HEK293T (cell line): ENCODE measurements at regions not wholly inside any gene's neighbourhood (a gene's known extent, or its start where the extent isn't known, plus 50 kb on each side); places are given as distances from the start of the nearest gene placed in this dataset.

Source experiments
- CTCF ChIA-PET: fragments of 350-600 bp; formaldehyde crosslinking; extraction: SDS; loops from one replicate; lab custom pipeline; 2021; ENCODE audit warnings: antibody characterized with exemption, inconsistent platforms; lab: Yijun Ruan, JAX
- POLR2A ChIA-PET: fragments of 350-600 bp; formaldehyde crosslinking; extraction: SDS; loops from one replicate; lab custom pipeline; 2020; ENCODE audit warnings: antibody characterized with exemption, inconsistent platforms; lab: Yijun Ruan, JAX
- DNase-seq: peaks from one replicate; pipeline ENCODE4 v3.0.0; 2012; ENCODE audit warnings: mixed read lengths; ENCODE audit errors: extremely low spot score
- ARNT ChIP-seq: fragments of 450-650 bp; IDR thresholded peaks from 2 replicates; pipeline ENCODE4 v1.6.1; 2017; ENCODE audit warnings: mild to moderate bottlenecking
- BHLHE40 ChIP-seq: fragments of 450-650 bp; IDR thresholded peaks from 2 replicates; pipeline ENCODE4 v1.6.1; 2016; ENCODE audit warnings: mild to moderate bottlenecking, moderate library complexity, borderline replicate concordance
- CTBP1 ChIP-seq: fragments of 450-650 bp; IDR thresholded peaks from 2 replicates; pipeline ENCODE4 v1.6.1; 2016; ENCODE audit warnings: borderline replicate concordance
- ELF4 ChIP-seq: fragments of 450-650 bp; IDR thresholded peaks from 2 replicates; pipeline ENCODE4 v1.6.1; 2017; ENCODE audit warnings: antibody characterized with exemption
- FOXA1 ChIP-seq: fragments of 450-650 bp; IDR thresholded peaks from 2 replicates; pipeline ENCODE4 v1.6.1; 2016; ENCODE audit warnings: mild to moderate bottlenecking
- FOXK2 ChIP-seq: fragments of 450-650 bp; IDR thresholded peaks from 2 replicates; pipeline ENCODE4 v1.6.1; 2016; ENCODE audit warnings: mild to moderate bottlenecking
- FOXM1 ChIP-seq: fragments of 450-650 bp; IDR thresholded peaks from 2 replicates; pipeline ENCODE4 v1.6.1; 2017; ENCODE audit warnings: mild to moderate bottlenecking, borderline replicate concordance
- HDGF ChIP-seq: fragments of 450-650 bp; IDR thresholded peaks from 2 replicates; pipeline ENCODE4 v1.6.1; 2017; ENCODE audit warnings: antibody characterized with exemption, borderline replicate concordance
- L3MBTL2 ChIP-seq: fragments of 450-650 bp; conservative IDR thresholded peaks from 2 replicates; pipeline ENCODE4 v1.6.1; 2016; ENCODE audit warnings: mild to moderate bottlenecking
- LEF1 ChIP-seq: fragments of 450-650 bp; IDR thresholded peaks from 2 replicates; pipeline ENCODE4 v1.6.1; 2017; ENCODE audit warnings: mild to moderate bottlenecking, borderline replicate concordance
- NFRKB ChIP-seq: fragments of 450-650 bp; IDR thresholded peaks from 2 replicates; pipeline ENCODE4 v1.6.1; 2016; ENCODE audit warnings: mild to moderate bottlenecking, moderate library complexity
- PKNOX1 ChIP-seq: fragments of 450-650 bp; IDR thresholded peaks from 2 replicates; pipeline ENCODE4 v1.6.1; 2016
- SP1 ChIP-seq: fragments of 450-650 bp; IDR thresholded peaks from 2 replicates; pipeline ENCODE4 v1.6.1; 2017
- SUZ12 ChIP-seq: fragments of 450-650 bp; IDR thresholded peaks from 2 replicates; pipeline ENCODE4 v1.6.1; 2016; ENCODE audit warnings: mild to moderate bottlenecking
- TARDBP ChIP-seq: fragments of 450-650 bp; IDR thresholded peaks from 2 replicates; pipeline ENCODE4 v1.6.1; 2016
- ZNF384 ChIP-seq: fragments of 450-650 bp; IDR thresholded peaks from 2 replicates; pipeline ENCODE4 v1.6.1; 2016

DNA sequence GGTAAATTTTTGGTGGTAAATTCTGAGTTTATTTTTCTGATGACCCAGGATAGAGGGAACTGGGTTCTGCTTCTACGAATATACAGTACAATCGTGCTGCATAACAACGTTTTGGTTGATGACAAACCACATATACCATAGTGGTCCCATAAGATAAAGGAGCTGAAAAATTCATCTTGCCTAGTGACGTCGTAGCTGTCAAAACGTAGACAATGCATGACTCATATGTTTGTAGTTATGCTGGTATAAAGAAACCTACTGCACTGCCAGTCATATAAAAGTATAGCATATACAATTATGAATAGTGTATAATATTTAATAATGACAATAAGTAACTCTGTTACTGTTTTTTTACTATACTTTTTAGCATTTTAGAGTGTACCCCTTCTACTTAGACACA is 244.0 kb downstream of the GAS1 start:
- TF ChIP-seq FOXM1 (no peak), SUZ12 (no peak), SP1 (no peak), L3MBTL2 (no peak), ELF4 (no peak), FOXA1 (no peak), NFRKB (no peak), CTBP1 (no peak), PKNOX1 (no peak), FOXK2 (no peak)
- POLR2A ChIA-PET = no interaction called here

DNA sequence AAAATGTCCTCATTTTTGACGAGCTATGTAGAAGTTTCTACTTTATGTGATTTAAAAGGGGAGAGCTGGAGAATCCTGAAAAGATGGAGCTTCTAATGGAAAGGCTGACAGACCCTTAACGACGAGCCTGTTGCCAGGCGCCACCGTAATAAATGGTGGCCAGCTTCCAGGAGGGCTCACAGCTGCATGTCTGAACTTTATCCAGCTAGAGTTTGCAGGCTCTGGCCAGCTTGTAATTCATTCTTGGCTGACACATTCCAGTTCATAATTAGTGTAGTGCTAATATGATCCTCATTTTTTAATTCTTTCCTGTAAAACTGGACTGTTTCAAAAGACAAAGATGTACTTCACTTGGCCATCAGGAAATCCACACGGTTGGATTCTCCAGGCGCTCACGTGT is 246.7 kb downstream of the GAS1 start:
- no peak for DNase-seq
- ChIA-PET POLR2A (no interaction called here), CTCF (no interaction called here)
- TF ChIP-seq BHLHE40 (no peak), L3MBTL2 (no peak), FOXA1 (no peak), PKNOX1 (no peak), NFRKB (no peak), SP1 (no peak), FOXM1 (no peak), FOXK2 (no peak), LEF1 (no peak), ZNF384 (no peak), SUZ12 (no peak)

More for the DNA sequence above, 244.0 kb downstream of the GAS1 start:
- no peak for DNase-seq
- CTCF ChIA-PET = no interaction called here

- no peak for TF ChIP-seq SP1
- TF ChIP-seq TARDBP = no peak
- TF ChIP-seq LEF1 = no peak
- no peak for TF ChIP-seq HDGF
- TF ChIP-seq NFRKB = no peak
- TF ChIP-seq FOXK2 = no peak
- DNase-seq = no peak
- CTCF ChIA-PET = no interaction called here
- POLR2A ChIA-PET = no interaction called here
Observed at GRCh38 chr9:86697999-86698398, 249.3 kb downstream of the GAS1 start.

DNA sequence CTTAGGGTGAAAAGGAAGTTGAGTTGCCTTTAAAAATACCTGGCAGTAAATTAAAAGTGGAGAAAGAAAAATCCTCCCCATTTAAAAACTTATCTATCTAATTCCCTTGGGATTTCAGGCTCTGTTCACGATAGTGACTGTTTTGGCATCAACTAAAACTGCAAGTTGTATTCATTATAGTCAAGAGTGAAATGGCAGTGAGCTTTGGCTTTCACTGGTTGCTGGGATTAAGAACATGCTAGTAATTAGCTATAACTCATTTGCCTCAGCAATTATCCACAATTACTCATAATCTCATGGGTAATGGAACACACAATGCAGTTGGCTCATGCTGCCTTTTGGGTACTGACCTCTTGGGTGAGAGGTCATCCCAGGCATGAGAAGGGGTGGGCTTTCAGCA is 250.1 kb downstream of the GAS1 start:
- ChIA-PET POLR2A (no interaction called here), CTCF (no interaction called here)
- no peak for TF ChIP-seq CTBP1
- DNase-seq = no peak

GRCh38 chr9:86695910-86696424 is 251.3 kb downstream of the GAS1 start:
- POLR2A ChIA-PET = no interaction called here
- CTCF ChIA-PET = no interaction called here
- TF ChIP-seq ZNF384 (no peak), SUZ12 (no peak), FOXA1 (no peak), CTBP1 (no peak), FOXK2 (no peak), ELF4 (no peak), SP1 (no peak), ARNT (no peak), HDGF (no peak), FOXM1 (no peak), LEF1 (no peak), PKNOX1 (no peak), BHLHE40 (no peak), L3MBTL2 (no peak), TARDBP (no peak)
- no peak for DNase-seq

DNA sequence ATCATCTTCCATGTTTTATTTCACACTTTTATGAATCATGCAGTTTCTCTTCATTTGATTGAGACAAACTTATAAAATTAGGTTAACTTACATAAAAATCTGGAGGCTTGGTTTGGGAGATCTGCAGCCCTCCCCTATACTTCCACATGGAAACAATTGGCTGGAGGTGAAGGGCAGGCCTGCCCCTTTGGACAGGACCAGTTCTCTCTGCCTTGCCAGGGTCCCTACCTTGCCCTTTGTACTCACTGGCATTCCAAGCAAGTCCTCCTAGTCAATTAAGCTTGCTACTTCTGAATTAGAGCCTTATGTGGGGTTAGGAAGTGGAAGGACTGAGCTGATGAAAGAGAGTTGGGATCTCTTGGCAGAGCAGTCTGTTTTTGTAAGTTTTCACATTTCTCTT is 257.3 kb downstream of the GAS1 start:
- no peak for DNase-seq
- TF ChIP-seq ELF4 = no peak
- no peak for TF ChIP-seq SUZ12
- TF ChIP-seq LEF1 = no peak
- TF ChIP-seq ZNF384 = no peak
- TF ChIP-seq ARNT = no peak
- no peak for TF ChIP-seq FOXK2
- TF ChIP-seq L3MBTL2 = no peak
- no peak for TF ChIP-seq BHLHE40
- TF ChIP-seq NFRKB = no peak
- no peak for TF ChIP-seq FOXM1
- POLR2A ChIA-PET = no interaction called here
- CTCF ChIA-PET = no interaction called here

DNA sequence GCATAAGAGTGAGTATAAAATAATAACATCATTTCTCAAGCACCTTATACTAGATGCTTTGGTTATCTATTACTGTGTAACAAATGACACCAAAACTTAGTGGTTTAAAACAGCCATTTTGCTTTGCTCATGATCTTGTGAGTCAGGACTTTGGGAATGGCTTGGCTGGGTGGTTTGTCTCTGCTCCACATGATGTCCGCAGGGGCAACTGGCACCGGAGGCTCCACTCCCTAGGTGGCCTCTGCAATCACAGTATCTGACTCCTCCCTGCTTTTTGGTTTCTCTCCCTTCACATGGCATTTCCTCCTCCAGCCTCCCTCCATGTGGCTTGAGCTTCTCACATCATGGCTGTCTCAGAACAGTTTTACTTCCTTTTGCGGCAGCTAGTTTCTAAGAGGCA is 259.5 kb downstream of the GAS1 start:
- ChIA-PET CTCF (no interaction called here), POLR2A (no interaction called here)
- no peak for DNase-seq
- TF ChIP-seq SP1 = no peak
